GM12872 (cell line): ENCODE measurements at regions not wholly inside any gene's neighbourhood (a gene's known extent, or its start where the extent isn't known, plus 50 kb on each side); places are given as distances from the start of the nearest gene placed in this dataset.

Experiments
- CTCF ChIP-seq: IDR thresholded peaks from 3 replicates; pipeline ENCODE4 v1.5.1; 2011; ENCODE audit warnings: low read depth, mild to moderate bottlenecking, low read length, moderate library complexity; ENCODE audit not compliant: insufficient read depth

GRCh38 chr1:10935246-10935645 lies 77.2 kb upstream of the TARDBP start:
- no peak for TF ChIP-seq CTCF

- TF ChIP-seq CTCF = no peak
These were observed 76.7 kb upstream of the TARDBP start for GRCh38 chr1:10935724-10936123.

GRCh38 chr1:10936998-10937901 lies 75.2 kb upstream of the TARDBP start:
- TF ChIP-seq CTCF = no peak

- no peak for TF ChIP-seq CTCF
These were observed 73.6 kb upstream of the TARDBP start for GRCh38 chr1:10938741-10939417.

- TF ChIP-seq CTCF = no peak
These were observed 72.6 kb upstream of the TARDBP start for GRCh38 chr1:10939654-10940450.

- no peak for TF ChIP-seq CTCF
These were observed 72.0 kb upstream of the TARDBP start for GRCh38 chr1:10940451-10940804.

GRCh38 chr1:10940838-10941237 lies 71.6 kb upstream of the TARDBP start:
- no peak for TF ChIP-seq CTCF
